ENCODE measurements at regions not wholly inside any gene's neighbourhood (a gene's known extent, or its start where the extent isn't known, plus 50 kb on each side); places are given as distances from the start of the nearest gene placed in this dataset.

GRCh38 chr14:28570391-28570790 lies 196.2 kb upstream of the FOXG1 start:
- Histone ChIP-seq H2AFZ (ENCODE audit: low read length, unreplicated experiment) (no peak overlapping the region), H3K27me3 (ENCODE audit: insufficient read depth, low read length) (no peaks in the 10 kb centered on the region), H3K4me3 (ENCODE audit: low read depth, low read length) (no peak overlapping the region), H3K27ac (ENCODE audit: low read depth, low read length) (no peak overlapping the region), H3K4me1 (ENCODE audit: control insufficient read depth, insufficient read depth, low read length, unreplicated experiment) (no peaks in the 10 kb centered on the region), H3K79me2 (ENCODE audit: control insufficient read depth, insufficient read depth, low read length, unreplicated experiment) (no peaks in the 10 kb centered on the region), H3K36me3 (ENCODE audit: insufficient read depth, low read length) (no peaks in the 10 kb centered on the region)

- H3K79me2 ChIP-seq (ENCODE audit: control insufficient read depth, insufficient read depth, low read length, unreplicated experiment) = no peaks in the 10 kb centered on the region
- peaks cover 1% of the 10 kb centered on the region for H3K4me1 ChIP-seq (ENCODE audit: control insufficient read depth, insufficient read depth, low read length, unreplicated experiment)
- H3K27ac ChIP-seq (ENCODE audit: low read depth, low read length) = no peak overlapping the region
- H3K27me3 ChIP-seq (ENCODE audit: insufficient read depth, low read length) = no peaks in the 10 kb centered on the region
- H3K36me3 ChIP-seq (ENCODE audit: insufficient read depth, low read length) = no peaks in the 10 kb centered on the region
- H2AFZ ChIP-seq (ENCODE audit: low read length, unreplicated experiment) = no peak overlapping the region
- H3K4me3 ChIP-seq (ENCODE audit: low read depth, low read length) = no peak overlapping the region
Observed at GRCh38 chr14:28571636-28572035, 195.0 kb upstream of the FOXG1 start.

GRCh38 chr14:28576523-28576922 lies 190.1 kb upstream of the FOXG1 start:
- Histone ChIP-seq H3K27ac (ENCODE audit: low read depth, low read length) (peak overlapping the region; percentile 92), H3K27me3 (ENCODE audit: insufficient read depth, low read length) (no peaks in the 10 kb centered on the region), H3K4me3 (ENCODE audit: low read depth, low read length) (no peak overlapping the region), H3K79me2 (ENCODE audit: control insufficient read depth, insufficient read depth, low read length, unreplicated experiment) (peaks cover 9% of the 10 kb centered on the region), H3K4me1 (ENCODE audit: control insufficient read depth, insufficient read depth, low read length, unreplicated experiment) (peaks cover 18% of the 10 kb centered on the region), H2AFZ (ENCODE audit: low read length, unreplicated experiment) (no peak overlapping the region), H3K36me3 (ENCODE audit: insufficient read depth, low read length) (no peaks in the 10 kb centered on the region)

GRCh38 chr14:28577187-28577586 lies 189.4 kb upstream of the FOXG1 start:
- Histone ChIP-seq H3K27me3 (ENCODE audit: insufficient read depth, low read length) (no peaks in the 10 kb centered on the region), H3K4me3 (ENCODE audit: low read depth, low read length) (peak overlapping the region; percentile 76; the same call in 1 of the 2 replicates), H3K36me3 (ENCODE audit: insufficient read depth, low read length) (no peaks in the 10 kb centered on the region), H3K27ac (ENCODE audit: low read depth, low read length) (peak overlapping the region; percentile 92), H3K4me1 (ENCODE audit: control insufficient read depth, insufficient read depth, low read length, unreplicated experiment) (peaks cover 18% of the 10 kb centered on the region), H2AFZ (ENCODE audit: low read length, unreplicated experiment) (peak overlapping the region; percentile 96), H3K79me2 (ENCODE audit: control insufficient read depth, insufficient read depth, low read length, unreplicated experiment) (peaks cover 9% of the 10 kb centered on the region)

GRCh38 chr14:28577711-28578131 lies 188.9 kb upstream of the FOXG1 start:
- H3K4me1 ChIP-seq (ENCODE audit: control insufficient read depth, insufficient read depth, low read length, unreplicated experiment) = peaks cover 18% of the 10 kb centered on the region
- H3K27me3 ChIP-seq (ENCODE audit: insufficient read depth, low read length) = no peaks in the 10 kb centered on the region
- H2AFZ ChIP-seq (ENCODE audit: low read length, unreplicated experiment) = peak overlapping the region; percentile 96
- peaks cover 9% of the 10 kb centered on the region for H3K79me2 ChIP-seq (ENCODE audit: control insufficient read depth, insufficient read depth, low read length, unreplicated experiment)
- peak overlapping the region; percentile 76 for H3K4me3 ChIP-seq (ENCODE audit: low read depth, low read length)
- peak overlapping the region; percentile 92 for H3K27ac ChIP-seq (ENCODE audit: low read depth, low read length)
- H3K36me3 ChIP-seq (ENCODE audit: insufficient read depth, low read length) = no peaks in the 10 kb centered on the region

GRCh38 chr14:28584951-28585350 lies 181.6 kb upstream of the FOXG1 start:
- H3K36me3 ChIP-seq (ENCODE audit: insufficient read depth, low read length) = no peaks in the 10 kb centered on the region
- H3K79me2 ChIP-seq (ENCODE audit: control insufficient read depth, insufficient read depth, low read length, unreplicated experiment) = peaks cover 15% of the 10 kb centered on the region
- no peak overlapping the region for H2AFZ ChIP-seq (ENCODE audit: low read length, unreplicated experiment)
- no peaks in the 10 kb centered on the region for H3K27me3 ChIP-seq (ENCODE audit: insufficient read depth, low read length)
- no peaks in the 10 kb centered on the region for H3K4me1 ChIP-seq (ENCODE audit: control insufficient read depth, insufficient read depth, low read length, unreplicated experiment)
- H3K27ac ChIP-seq (ENCODE audit: low read depth, low read length) = no peak overlapping the region
- H3K4me3 ChIP-seq (ENCODE audit: low read depth, low read length) = no peak overlapping the region

- Histone ChIP-seq H3K27me3 (ENCODE audit: insufficient read depth, low read length) (no peaks in the 10 kb centered on the region), H3K4me3 (ENCODE audit: low read depth, low read length) (no peak overlapping the region), H2AFZ (ENCODE audit: low read length, unreplicated experiment) (no peak overlapping the region), H3K36me3 (ENCODE audit: insufficient read depth, low read length) (no peaks in the 10 kb centered on the region), H3K79me2 (ENCODE audit: control insufficient read depth, insufficient read depth, low read length, unreplicated experiment) (peaks cover 4% of the 10 kb centered on the region), H3K27ac (ENCODE audit: low read depth, low read length) (no peak overlapping the region), H3K4me1 (ENCODE audit: control insufficient read depth, insufficient read depth, low read length, unreplicated experiment) (no peaks in the 10 kb centered on the region)
Observed at GRCh38 chr14:28589792-28590191, 176.8 kb upstream of the FOXG1 start.

GRCh38 chr14:28596391-28596790 lies 170.2 kb upstream of the FOXG1 start:
- Histone ChIP-seq H3K27me3 (ENCODE audit: insufficient read depth, low read length) (no peaks in the 10 kb centered on the region), H2AFZ (ENCODE audit: low read length, unreplicated experiment) (no peak overlapping the region), H3K27ac (ENCODE audit: low read depth, low read length) (no peak overlapping the region), H3K4me3 (ENCODE audit: low read depth, low read length) (no peak overlapping the region), H3K4me1 (ENCODE audit: control insufficient read depth, insufficient read depth, low read length, unreplicated experiment) (peaks cover 13% of the 10 kb centered on the region), H3K79me2 (ENCODE audit: control insufficient read depth, insufficient read depth, low read length, unreplicated experiment) (no peaks in the 10 kb centered on the region), H3K36me3 (ENCODE audit: insufficient read depth, low read length) (no peaks in the 10 kb centered on the region)

- Histone ChIP-seq H3K36me3 (ENCODE audit: insufficient read depth, low read length) (no peaks in the 10 kb centered on the region), H3K79me2 (ENCODE audit: control insufficient read depth, insufficient read depth, low read length, unreplicated experiment) (no peaks in the 10 kb centered on the region), H2AFZ (ENCODE audit: low read length, unreplicated experiment) (no peak overlapping the region), H3K27ac (ENCODE audit: low read depth, low read length) (no peak overlapping the region), H3K4me1 (ENCODE audit: control insufficient read depth, insufficient read depth, low read length, unreplicated experiment) (peaks cover 13% of the 10 kb centered on the region), H3K27me3 (ENCODE audit: insufficient read depth, low read length) (no peaks in the 10 kb centered on the region), H3K4me3 (ENCODE audit: low read depth, low read length) (no peak overlapping the region)
Observed at GRCh38 chr14:28599191-28599590, 167.4 kb upstream of the FOXG1 start.

- Histone ChIP-seq H3K4me3 (ENCODE audit: low read depth, low read length) (no peak overlapping the region), H3K79me2 (ENCODE audit: control insufficient read depth, insufficient read depth, low read length, unreplicated experiment) (no peaks in the 10 kb centered on the region), H3K27ac (ENCODE audit: low read depth, low read length) (no peak overlapping the region), H2AFZ (ENCODE audit: low read length, unreplicated experiment) (no peak overlapping the region), H3K27me3 (ENCODE audit: insufficient read depth, low read length) (no peaks in the 10 kb centered on the region), H3K4me1 (ENCODE audit: control insufficient read depth, insufficient read depth, low read length, unreplicated experiment) (peaks cover 13% of the 10 kb centered on the region), H3K36me3 (ENCODE audit: insufficient read depth, low read length) (no peaks in the 10 kb centered on the region)
Observed at GRCh38 chr14:28599605-28600004, 167.0 kb upstream of the FOXG1 start.

- Histone ChIP-seq H3K79me2 (ENCODE audit: control insufficient read depth, insufficient read depth, low read length, unreplicated experiment) (no peaks in the 10 kb centered on the region), H2AFZ (ENCODE audit: low read length, unreplicated experiment) (no peak overlapping the region), H3K4me3 (ENCODE audit: low read depth, low read length) (peak overlapping the region; percentile 43), H3K36me3 (ENCODE audit: insufficient read depth, low read length) (no peaks in the 10 kb centered on the region), H3K4me1 (ENCODE audit: control insufficient read depth, insufficient read depth, low read length, unreplicated experiment) (peaks cover 5% of the 10 kb centered on the region), H3K27ac (ENCODE audit: low read depth, low read length) (no peak overlapping the region), H3K27me3 (ENCODE audit: insufficient read depth, low read length) (no peaks in the 10 kb centered on the region)
Observed at GRCh38 chr14:28603606-28604005, 163.0 kb upstream of the FOXG1 start.

Measured in ACC112 (cell line).